Muscle layer of colon (tissue), 2 donors: ENCODE measurements at regions not wholly inside any gene's neighbourhood (a gene's known extent, or its start where the extent isn't known, plus 50 kb on each side); places are given as distances from the start of the nearest gene placed in this dataset.

Experiments used
- H3K27ac ChIP-seq: one replicate; pipeline ENCODE4 v1.7.0; 2013; ENCODE audit warnings: low read depth, mild to moderate bottlenecking, low read length, moderate library complexity
- H3K27me3 ChIP-seq, 2 donors: one replicate each; pipeline ENCODE4 v1.7.0; 2013; ENCODE audit warnings: low read length in 2 of 2, mild to moderate bottlenecking in 2 of 2; ENCODE audit not compliant: insufficient read depth in 2 of 2, control insufficient read depth in 1 of 2
- H3K36me3 ChIP-seq: one replicate; pipeline ENCODE4 v1.7.0; 2013; ENCODE audit warnings: mild to moderate bottlenecking, low read length; ENCODE audit not compliant: insufficient read depth
- H3K4me1 ChIP-seq: one replicate; pipeline ENCODE4 v1.7.0; 2013; ENCODE audit warnings: mild to moderate bottlenecking, low read length; ENCODE audit not compliant: insufficient read depth
- H3K4me3 ChIP-seq, 2 donors: one replicate each; pipeline ENCODE4 v1.7.0; 2013; ENCODE audit warnings: low read length in 2 of 2, low read depth in 1 of 2, mild to moderate bottlenecking in 1 of 2, moderate library complexity in 1 of 2
- H3K9ac ChIP-seq: one replicate; pipeline ENCODE4 v1.7.0; 2013; ENCODE audit warnings: low read length
- H3K9me3 ChIP-seq: one replicate; pipeline ENCODE4 v1.7.0; 2013; ENCODE audit warnings: mild to moderate bottlenecking, low read length
- donor health status: abdominal sarcoma.
- donor health status: Adenocarcinoma of cecum.

DNA sequence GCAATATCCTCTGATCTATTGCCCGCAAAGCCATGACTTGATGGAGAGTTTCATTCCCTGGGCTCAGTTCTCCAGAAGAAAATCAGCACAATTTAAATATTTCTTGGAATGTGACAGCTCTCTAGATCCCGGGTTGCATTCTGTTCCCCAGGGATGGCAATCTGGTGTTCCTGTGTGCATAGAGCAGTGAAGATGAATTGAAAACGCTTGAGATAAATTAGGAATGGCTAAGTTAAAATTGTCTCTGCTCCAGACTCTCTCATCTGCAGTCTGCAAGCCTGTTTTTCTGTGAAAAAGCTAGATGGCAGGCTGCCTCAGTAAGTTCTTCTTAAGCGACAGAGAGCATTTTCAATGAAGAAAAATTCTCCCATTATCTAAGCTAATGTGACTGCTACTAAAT is 582.5 kb upstream of the MGAT4C start:
- no peaks in the 10 kb centered on the region for H3K27me3 ChIP-seq
- no peaks in the 10 kb centered on the region for H3K36me3 ChIP-seq
- H3K4me1 ChIP-seq: no peaks in the 10 kb centered on the region
- H3K9ac ChIP-seq: no peak overlapping the region
- no peak overlapping the region for H3K27ac ChIP-seq
- no peak overlapping the region for H3K4me3 ChIP-seq
- no peaks in the 10 kb centered on the region for H3K9me3 ChIP-seq

DNA sequence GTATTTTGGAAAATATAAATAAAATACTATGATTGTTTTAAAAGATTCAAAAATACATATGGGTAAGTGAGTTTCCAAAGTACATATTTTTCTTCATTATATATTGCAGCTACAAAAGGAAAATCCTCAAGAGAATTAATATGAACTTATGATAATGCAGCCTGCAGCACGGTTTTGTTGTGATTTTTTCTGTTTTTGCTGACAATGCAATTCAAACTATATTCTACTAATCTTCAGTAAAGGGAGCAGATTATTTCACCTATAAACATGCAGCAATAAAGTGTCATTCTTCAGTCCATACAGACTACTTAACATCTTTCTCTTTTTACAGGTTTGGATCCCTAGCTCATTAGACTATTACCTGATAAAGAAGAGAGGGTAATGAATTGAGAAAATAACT is 582.1 kb upstream of the MGAT4C start:
- no peak overlapping the region for H3K4me3 ChIP-seq
- no peak overlapping the region for H3K9ac ChIP-seq

DNA sequence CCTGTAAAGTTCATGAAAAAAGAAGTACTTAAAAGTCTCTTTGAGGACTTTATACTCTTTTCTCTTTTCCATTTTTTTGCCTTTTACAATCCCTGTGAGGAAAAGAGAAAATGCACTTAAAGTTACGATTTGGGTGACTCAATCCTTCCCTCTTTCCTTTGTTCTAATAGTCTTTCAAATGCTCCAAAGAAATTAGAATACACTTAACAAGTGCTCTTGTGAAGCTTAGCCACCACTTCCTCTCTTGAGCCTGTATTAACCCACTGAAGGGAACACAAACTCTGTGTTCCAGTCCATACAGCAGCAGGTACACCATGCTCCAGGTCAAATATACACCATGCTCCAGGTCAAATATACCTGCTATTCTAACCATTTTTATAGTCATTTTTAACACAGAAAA is 581.1 kb upstream of the MGAT4C start:
- Histone ChIP-seq H3K36me3 (no peaks in the 10 kb centered on the region), H3K9me3 (no peaks in the 10 kb centered on the region), H3K4me1 (no peaks in the 10 kb centered on the region), H3K9ac (no peak overlapping the region), H3K27me3 (no peaks in the 10 kb centered on the region), H3K27ac (no peak overlapping the region), H3K4me3 (no peak overlapping the region)

More for the DNA sequence above, 582.1 kb upstream of the MGAT4C start:
- no peaks in the 10 kb centered on the region for H3K27me3 ChIP-seq
- H3K9me3 ChIP-seq: no peaks in the 10 kb centered on the region
- H3K36me3 ChIP-seq: no peaks in the 10 kb centered on the region
- H3K4me1 ChIP-seq: no peaks in the 10 kb centered on the region
- H3K27ac ChIP-seq: no peak overlapping the region

DNA sequence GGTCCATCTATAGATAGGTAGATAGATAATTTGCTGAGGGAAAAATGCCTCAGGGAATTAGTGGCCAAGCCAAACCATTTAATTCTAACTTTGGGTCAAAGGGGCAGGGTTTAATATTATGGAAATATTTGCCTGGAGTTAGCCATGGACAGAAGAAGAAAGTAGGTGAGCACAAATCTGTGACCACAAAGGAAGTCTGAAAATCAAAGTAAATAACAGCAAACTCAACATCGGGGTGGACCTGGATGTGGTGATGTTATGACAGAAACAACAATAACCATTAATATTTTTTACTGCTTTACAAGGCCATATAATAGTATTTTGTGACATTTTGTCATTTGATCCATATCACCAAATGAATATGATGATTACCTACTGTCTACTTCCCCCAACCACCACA is 578.0 kb upstream of the MGAT4C start:
- no peak overlapping the region for H3K27ac ChIP-seq
- no peak overlapping the region for H3K9ac ChIP-seq
- H3K36me3 ChIP-seq: no peaks in the 10 kb centered on the region

DNA sequence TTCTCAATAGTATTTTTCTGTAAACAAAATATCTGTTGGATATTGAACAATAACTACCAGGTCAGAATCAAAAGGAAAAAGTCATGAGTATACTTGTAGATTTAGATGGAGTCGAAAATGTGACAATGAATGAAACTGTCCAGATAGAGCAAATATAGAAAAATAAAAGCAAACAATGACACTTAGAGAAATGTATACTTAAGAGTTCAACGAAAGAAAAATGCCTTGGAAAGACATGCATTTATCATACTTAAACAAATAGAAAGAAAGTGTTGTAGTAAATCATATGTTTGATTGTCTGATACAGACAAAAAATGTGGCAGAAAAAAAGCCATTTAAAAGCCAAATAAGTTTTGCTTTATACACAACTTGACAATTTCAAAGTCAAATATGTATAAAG is 571.2 kb upstream of the MGAT4C start:
- H3K4me3 ChIP-seq: no peak overlapping the region

More for the DNA sequence above, 578.0 kb upstream of the MGAT4C start:
- H3K4me1 ChIP-seq: no peaks in the 10 kb centered on the region
- H3K4me3 ChIP-seq: no peak overlapping the region
- no peaks in the 10 kb centered on the region for H3K9me3 ChIP-seq
- H3K27me3 ChIP-seq: no peaks in the 10 kb centered on the region

DNA sequence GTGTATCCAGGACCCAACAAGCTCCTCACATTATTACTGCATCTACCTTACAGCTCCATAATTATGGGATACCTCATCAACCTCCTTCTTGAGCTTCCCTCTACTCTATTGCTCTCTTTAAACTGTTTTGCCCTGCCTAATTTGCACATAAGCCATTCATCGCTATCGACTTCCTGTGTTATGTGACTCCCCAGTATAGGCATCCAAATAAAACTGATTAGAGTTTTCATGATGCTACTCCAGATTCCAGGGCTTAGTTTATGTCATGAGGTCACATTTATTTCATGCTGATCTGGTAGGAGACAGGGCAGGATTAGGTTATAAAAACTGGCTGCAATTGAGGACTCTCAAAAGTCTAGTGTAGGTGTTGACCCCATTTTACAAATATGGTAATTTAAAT is 569.9 kb upstream of the MGAT4C start:
- Histone ChIP-seq H3K9me3 (no peaks in the 10 kb centered on the region), H3K4me1 (no peaks in the 10 kb centered on the region), H3K9ac (no peak overlapping the region), H3K27ac (no peak overlapping the region), H3K4me3 (no peak overlapping the region), H3K36me3 (no peaks in the 10 kb centered on the region), H3K27me3 (no peaks in the 10 kb centered on the region)

More for the DNA sequence above, 571.2 kb upstream of the MGAT4C start:
- no peak overlapping the region for H3K27ac ChIP-seq
- H3K27me3 ChIP-seq: no peaks in the 10 kb centered on the region
- no peak overlapping the region for H3K9ac ChIP-seq
- H3K4me1 ChIP-seq: no peaks in the 10 kb centered on the region
- no peaks in the 10 kb centered on the region for H3K36me3 ChIP-seq
- H3K9me3 ChIP-seq: no peaks in the 10 kb centered on the region

DNA sequence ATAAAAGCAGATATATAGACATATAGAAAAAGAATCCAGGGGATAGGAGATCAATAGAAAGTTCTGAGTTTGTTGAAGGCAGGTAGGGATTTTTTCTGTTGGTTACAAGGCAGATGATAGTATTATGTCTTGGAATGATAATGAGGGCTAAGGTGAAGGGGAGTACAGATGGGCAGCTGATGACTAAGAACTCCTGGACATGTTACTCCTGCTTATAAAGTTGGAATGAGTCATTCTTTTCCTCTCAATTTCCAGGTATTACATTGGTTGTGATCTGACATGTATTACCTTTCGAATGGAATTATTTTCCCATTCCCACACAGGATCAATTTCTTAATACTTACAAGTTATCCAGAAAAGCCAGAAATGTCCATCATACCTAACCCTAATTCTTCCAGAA is 545.2 kb upstream of the MGAT4C start:
- H3K4me3 ChIP-seq: no peak overlapping the region

DNA sequence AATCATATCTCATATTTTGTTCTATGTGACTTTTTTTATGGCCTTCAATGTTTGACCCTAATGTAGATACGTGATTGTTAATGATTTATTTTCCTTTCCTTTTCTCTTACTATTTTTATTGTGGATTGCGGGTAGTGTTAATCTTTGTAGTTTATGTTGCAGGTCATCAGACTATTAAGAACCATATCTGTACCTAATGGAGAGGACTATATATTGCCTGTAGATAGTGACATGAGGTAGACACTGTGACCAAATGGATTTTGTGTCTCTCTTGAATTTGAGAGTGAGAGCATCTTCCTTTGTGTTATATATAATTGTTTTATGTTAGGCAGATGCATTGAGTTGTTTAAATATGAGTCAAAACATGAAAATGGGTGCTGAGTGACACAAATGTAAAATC is 543.4 kb upstream of the MGAT4C start:
- Histone ChIP-seq H3K4me3 (no peak overlapping the region), H3K9ac (no peak overlapping the region), H3K9me3 (no peaks in the 10 kb centered on the region), H3K36me3 (no peaks in the 10 kb centered on the region), H3K27ac (no peak overlapping the region), H3K4me1 (no peaks in the 10 kb centered on the region), H3K27me3 (no peaks in the 10 kb centered on the region)

More for the DNA sequence above, 545.2 kb upstream of the MGAT4C start:
- Histone ChIP-seq H3K9ac (no peak overlapping the region), H3K36me3 (no peaks in the 10 kb centered on the region), H3K9me3 (no peaks in the 10 kb centered on the region), H3K4me1 (no peaks in the 10 kb centered on the region), H3K27me3 (no peaks in the 10 kb centered on the region), H3K27ac (no peak overlapping the region)

DNA sequence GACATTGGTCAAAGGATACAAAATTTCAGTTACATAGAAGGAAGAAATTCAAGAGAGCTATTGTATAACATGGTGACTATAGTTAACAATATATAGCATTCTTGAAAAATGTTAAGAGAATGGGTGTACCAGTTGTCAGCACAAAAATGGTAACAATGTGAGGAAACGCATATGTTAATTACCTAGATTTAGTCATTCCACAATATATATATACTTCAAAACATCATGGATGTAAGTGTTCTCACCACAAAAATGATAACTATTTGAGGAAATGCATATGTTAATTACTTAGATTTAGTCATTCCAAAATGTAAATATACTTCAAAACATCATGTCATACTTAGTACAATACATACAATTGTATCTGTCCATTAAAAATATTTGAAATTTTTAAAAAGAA is 540.4 kb upstream of the MGAT4C start:
- Histone ChIP-seq H3K27ac (no peak overlapping the region), H3K9ac (no peak overlapping the region), H3K4me1 (no peaks in the 10 kb centered on the region), H3K9me3 (no peaks in the 10 kb centered on the region), H3K27me3 (no peaks in the 10 kb centered on the region), H3K36me3 (no peaks in the 10 kb centered on the region), H3K4me3 (no peak overlapping the region)

DNA sequence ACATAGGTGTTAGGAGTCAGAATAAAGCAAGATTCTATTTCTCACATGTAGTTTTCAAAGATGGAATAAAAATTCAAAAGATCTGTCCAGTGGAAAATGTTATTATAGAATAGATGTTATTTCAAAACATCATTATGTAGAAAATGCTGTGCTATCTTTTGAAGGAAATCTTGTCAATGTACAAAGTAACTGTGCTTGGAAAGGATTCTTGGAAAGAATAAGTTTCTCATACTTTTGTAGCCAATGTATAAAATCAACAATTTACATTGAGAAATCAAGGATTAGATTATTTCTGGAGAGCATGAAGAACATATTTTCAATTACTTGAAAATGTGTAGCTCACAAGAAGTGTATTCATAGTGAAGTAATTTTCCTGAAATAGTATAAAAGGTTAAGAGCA is 532.5 kb upstream of the MGAT4C start:
- Histone ChIP-seq H3K36me3 (no peaks in the 10 kb centered on the region), H3K9me3 (no peaks in the 10 kb centered on the region), H3K27ac (no peak overlapping the region), H3K4me3 (no peak overlapping the region), H3K9ac (no peak overlapping the region), H3K4me1 (no peaks in the 10 kb centered on the region), H3K27me3 (no peaks in the 10 kb centered on the region)

DNA sequence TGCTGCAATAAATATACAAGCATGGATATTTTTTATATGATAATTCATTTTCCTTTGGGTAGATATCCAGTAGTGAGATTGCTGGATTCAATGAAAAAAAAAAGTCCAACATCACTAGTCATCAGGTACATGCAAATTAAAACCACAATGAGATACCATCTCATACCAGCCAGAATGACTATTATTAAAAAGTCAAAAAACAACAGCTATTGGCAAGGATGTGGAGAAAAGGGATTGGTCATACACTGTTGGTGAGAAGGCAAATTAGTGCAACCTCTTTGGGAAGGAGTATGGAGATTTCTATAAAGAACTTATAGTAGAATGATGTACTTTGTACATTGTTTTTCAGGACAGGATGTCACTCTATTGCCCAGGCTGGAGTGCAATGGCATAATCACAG is 531.2 kb upstream of the MGAT4C start:
- H3K36me3 ChIP-seq: no peaks in the 10 kb centered on the region
- no peak overlapping the region for H3K9ac ChIP-seq
- no peak overlapping the region for H3K4me3 ChIP-seq
- H3K4me1 ChIP-seq: no peaks in the 10 kb centered on the region
- H3K27ac ChIP-seq: no peak overlapping the region
- H3K9me3 ChIP-seq: no peaks in the 10 kb centered on the region
- no peaks in the 10 kb centered on the region for H3K27me3 ChIP-seq

DNA sequence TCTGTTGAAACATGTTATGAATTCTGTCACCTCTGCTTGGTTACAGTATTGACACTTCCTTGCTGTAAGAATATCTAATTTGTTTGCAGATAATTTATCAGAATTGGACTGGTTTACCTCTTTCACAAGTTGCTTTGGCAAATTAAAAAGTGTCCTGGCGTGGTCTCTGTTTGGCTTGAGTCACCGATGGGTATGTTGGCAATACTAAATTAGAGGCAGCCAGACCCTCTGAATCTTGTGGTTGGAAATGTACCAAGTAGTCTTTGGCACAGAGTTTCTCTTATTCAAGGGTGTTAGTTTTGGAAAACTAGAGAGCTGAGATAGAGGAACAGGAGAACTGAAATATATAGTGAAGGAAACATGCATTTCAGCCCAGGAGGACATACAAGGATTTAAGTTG is 521.1 kb upstream of the MGAT4C start:
- H3K36me3 ChIP-seq: no peaks in the 10 kb centered on the region
- H3K4me1 ChIP-seq: no peaks in the 10 kb centered on the region
- H3K27me3 ChIP-seq: no peaks in the 10 kb centered on the region
- no peak overlapping the region for H3K27ac ChIP-seq
- no peak overlapping the region for H3K4me3 ChIP-seq
- H3K9me3 ChIP-seq: no peaks in the 10 kb centered on the region
- H3K9ac ChIP-seq: no peak overlapping the region
